HepG2 (cell line): ENCODE measurements at regions not wholly inside any gene's neighbourhood (a gene's known extent, or its start where the extent isn't known, plus 50 kb on each side); places are given as distances from the start of the nearest gene placed in this dataset.
"Not testable (repeated sequence)": the region's sequence is repeated elsewhere in the genome, so short reads cannot be mapped to it uniquely, and the experiment has no call there.

Experiments used
- ATAC-seq: fragments of 200-7000 bp; cut with Tn5 transposase; 3 replicates; pipeline ENCODE4 v1.9.1; 2020; ENCODE audit warnings: mild to moderate bottlenecking, moderate library complexity
- BruUV-seq: library from RNA; stranded (reverse); fragments of 400-500 nt; replicated peaks from 2 replicates; lab custom pipeline; 2021; lab: Mats Ljungman, UMichigan
- CTCF ChIA-PET: fragments of 300-600 bp; formaldehyde crosslinking; extraction: SDS; loops from one replicate; lab custom pipeline; 2021; ENCODE audit warnings: low total read pairs, inconsistent platforms, low intra/inter-chr PET ratio; lab: Yijun Ruan, JAX
- POLR2A ChIA-PET: fragments of 350-600 bp; sonication (Branson Sonifier 250); formaldehyde crosslinking; loops from one replicate; lab custom pipeline; 2020; ENCODE audit warnings: antibody characterized with exemption, inconsistent platforms; lab: Yijun Ruan, JAX
- DNase-seq: peaks from one replicate; pipeline ENCODE4 v3.0.0-alpha.2; 2015; ENCODE audit warnings: low spot score
- FAIRE-seq: peaks from 3 replicates; lab custom pipeline; 2011; peaks lifted over from hg19 to GRCh38; lab: Jason Lieb, UNC
- H2AFZ ChIP-seq: one replicate; pipeline ENCODE4 v1.6.1; 2011; ENCODE audit warnings: low read length, inconsistent platforms
- H3K27ac ChIP-seq: fragments of 300-600 bp; 3 replicates; pipeline ENCODE4 v1.8.0; 2011; ENCODE audit warnings: mixed run types, mild to moderate bottlenecking, mixed read lengths, low read length, inconsistent platforms; ENCODE audit not compliant: insufficient read depth; ENCODE audit errors: extremely low read length
- H3K27me3 ChIP-seq, 2 experiments: fragments of 200-600 bp in 1 of 2; 2 replicates in 1 of 2; 3 replicates in 1 of 2; pipeline versions ENCODE4 v1.6.0 to v1.8.0; 2011; ENCODE audit warnings: low read length in 2 of 2, mild to moderate bottlenecking in 2 of 2, moderate library complexity in 2 of 2, inconsistent platforms in 1 of 2; ENCODE audit not compliant: insufficient read depth in 2 of 2, control insufficient read depth in 1 of 2
- H3K36me3 ChIP-seq, 2 experiments: fragments of 200-600 bp in 1 of 2; replicated peaks in 1 of 2; 2 replicates in 1 of 2; 3 replicates in 1 of 2; pipeline versions ENCODE4 v1.5.1 to v1.8.0; 2011; ENCODE audit warnings: low read length in 2 of 2, inconsistent platforms in 1 of 2; ENCODE audit not compliant: insufficient read depth in 2 of 2, control insufficient read depth in 1 of 2
- H3K4me1 ChIP-seq: 2 replicates; pipeline ENCODE4 v1.5.1; 2012; ENCODE audit warnings: low read length, inconsistent platforms; ENCODE audit not compliant: insufficient read depth
- H3K4me2 ChIP-seq: 2 replicates; pipeline ENCODE4 v1.6.0; 2011; ENCODE audit warnings: low read depth, low read length, inconsistent platforms
- H3K4me3 ChIP-seq, 3 experiments: fragments of 200-600 bp in 1 of 3; sonication (generic), shearing (Covaris generic) in 1 of 3; replicated peaks in 1 of 3; 2 replicates each; pipeline ENCODE4 v1.5.1; 2011 to 2016; ENCODE audit warnings: low read length in 3 of 3, inconsistent platforms in 2 of 3, low read depth in 2 of 3, mild to moderate bottlenecking in 2 of 3, control low read depth in 1 of 3, mixed read lengths in 1 of 3; ENCODE audit not compliant: insufficient read depth in 1 of 3
- H3K79me2 ChIP-seq: one replicate; pipeline ENCODE4 v1.6.1; 2011; ENCODE audit warnings: low read length, inconsistent platforms; ENCODE audit not compliant: insufficient read depth
- H3K9ac ChIP-seq: 2 replicates; pipeline ENCODE4 v1.6.0; 2011; ENCODE audit warnings: mild to moderate bottlenecking, low read depth, low read length, inconsistent platforms; ENCODE audit not compliant: insufficient read depth
- H3K9me3 ChIP-seq: 2 replicates; pipeline ENCODE4 v1.5.1; 2012; ENCODE audit warnings: mild to moderate bottlenecking, low read length
- H4K20me1 ChIP-seq: 2 replicates; pipeline ENCODE4 v1.6.0; 2011; ENCODE audit warnings: inconsistent platforms, mild to moderate bottlenecking, low read length, moderate library complexity; ENCODE audit not compliant: insufficient read depth
- CEBPB ChIP-seq: IDR thresholded peaks from 2 replicates; pipeline ENCODE4 v1.6.1; 2011; ENCODE audit warnings: low read depth, low read length, improper control_type of control experiment, borderline replicate concordance
- GTF2F1 ChIP-seq: fragments of 150-350 bp; IDR thresholded peaks from 2 replicates; pipeline ENCODE4 v1.6.1; 2014; ENCODE audit warnings: low read length
- HCFC1 ChIP-seq: fragments of 150-350 bp; IDR thresholded peaks from 2 replicates; pipeline ENCODE4 v1.6.1; 2014; ENCODE audit warnings: low read depth, low read length
- PHF21A ChIP-seq: sonication (generic); formaldehyde crosslinking; IDR thresholded peaks from 2 replicates; pipeline ENCODE4 v1.5.0; 2020; ENCODE audit warnings: mild to moderate bottlenecking, missing genetic modification reagents
- PRMT3 ChIP-seq: sonication (generic); formaldehyde crosslinking; IDR thresholded peaks from 2 replicates; pipeline ENCODE4 v1.8.1; 2022; ENCODE audit warnings: low read depth, mild to moderate bottlenecking, moderate library complexity, missing genetic modification reagents, borderline replicate concordance
- RBAK ChIP-seq: sonication (generic); formaldehyde crosslinking; IDR thresholded peaks from 2 replicates; pipeline ENCODE4 v1.5.1; 2020; ENCODE audit warnings: mild to moderate bottlenecking, missing genetic modification reagents
- SPEN ChIP-seq: sonication (generic); formaldehyde crosslinking; IDR thresholded peaks from 2 replicates; pipeline ENCODE4 v1.5.1; 2020; ENCODE audit warnings: low read depth, mild to moderate bottlenecking, missing genetic modification reagents
- XBP1 ChIP-seq: sonication (generic); formaldehyde crosslinking; IDR thresholded peaks from 2 replicates; pipeline ENCODE4 v1.5.0; 2020; ENCODE audit warnings: missing genetic modification reagents
- ZNF33A ChIP-seq: sonication (generic); formaldehyde crosslinking; IDR thresholded peaks from 2 replicates; pipeline ENCODE4 v1.5.1; 2020; ENCODE audit warnings: missing genetic modification reagents, mild to moderate bottlenecking, moderate library complexity, borderline replicate concordance
- ZNF720 ChIP-seq: sonication (generic); formaldehyde crosslinking; IDR thresholded peaks from 2 replicates; pipeline ENCODE4 v1.4.0; 2020; ENCODE audit warnings: missing genetic modification reagents
- ZNF775 ChIP-seq: sonication (generic); formaldehyde crosslinking; IDR thresholded peaks from 2 replicates; pipeline ENCODE4 v1.4.0; 2020; ENCODE audit warnings: missing genetic modification reagents, mild to moderate bottlenecking, moderate library complexity, borderline replicate concordance
- WGBS: methylation state at CpG from one replicate; pipeline ENCODE4 v1.1.6; 2017; ENCODE audit warnings: low lambda C conversion rate; 5-methylcytosine and 5-hydroxymethylcytosine counted together
- in situ Hi-C: cut with HindIII; loops from 2 replicates; pipeline ENCODE4 v1.10.0; 2017; ENCODE audit warnings: low pct_unique_long_range_greater_than_20kb; ENCODE audit not compliant: extremely low pct_ligation_motif_present
- intact Hi-C: fragments of 100-400 bp; cut with micrococcal nuclease; formaldehyde crosslinking; loops from one replicate; pipeline ENCODE4 v1.10.0; 2022; ENCODE audit not compliant: unreplicated experiment
- TF ChIP-seq, protein P1 (sequence below): sonication (generic); formaldehyde crosslinking; IDR thresholded peaks from 2 replicates; pipeline ENCODE4 v1.8.0; 2022; ENCODE audit warnings: mild to moderate bottlenecking, missing genetic modification reagents, borderline replicate concordance
- TF ChIP-seq, protein P2 (sequence below): sonication (generic); formaldehyde crosslinking; IDR thresholded peaks from 2 replicates; pipeline ENCODE4 v1.4.0; 2020; ENCODE audit warnings: missing genetic modification reagents
- TF ChIP-seq, protein P3 (sequence below): sonication (generic); formaldehyde crosslinking; IDR thresholded peaks from 2 replicates; pipeline ENCODE4 v1.4.0; 2020; ENCODE audit warnings: mild to moderate bottlenecking, missing genetic modification reagents
- TF ChIP-seq, protein P4 (sequence below): sonication (generic); formaldehyde crosslinking; IDR thresholded peaks from 2 replicates; pipeline ENCODE4 v1.4.0; 2020; ENCODE audit warnings: missing genetic modification reagents

DNA sequence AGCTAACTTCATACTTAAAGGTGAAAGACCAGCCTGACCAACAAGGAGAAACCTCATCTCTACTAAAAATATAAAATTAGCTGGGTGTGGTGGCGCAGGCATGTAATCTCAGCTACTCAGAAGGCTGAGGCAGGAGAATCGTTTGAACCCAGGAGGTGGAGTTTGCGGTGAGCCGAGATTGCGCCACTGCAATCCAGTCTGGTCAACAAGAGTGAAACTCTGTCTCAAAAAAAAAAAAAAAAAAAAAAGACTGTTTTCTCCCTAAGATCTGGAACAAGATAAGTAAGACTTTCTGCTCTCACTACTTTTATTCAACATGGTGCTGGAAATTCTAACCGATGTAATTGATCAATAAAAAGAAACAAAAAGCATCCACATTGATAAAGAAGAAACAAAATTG is 131.9 kb upstream of the GALNT2 start:
- TF ChIP-seq CEBPB: peak; percentile 35; the same call in 1 of the 2 replicates
- H4K20me1 ChIP-seq, H3K27ac ChIP-seq, H3K4me2 ChIP-seq, H3K79me2 ChIP-seq, H3K9ac ChIP-seq, H3K36me3 ChIP-seq, H3K4me1 ChIP-seq, ATAC-seq, BruUV-seq, CTCF ChIA-PET, intact Hi-C loops, POLR2A ChIA-PET, H3K9me3 ChIP-seq, H2AFZ ChIP-seq, H3K4me3 ChIP-seq, FAIRE-seq, in situ Hi-C loops: not testable (repeated sequence)
- H3K27me3 ChIP-seq: peaks cover 0 to 13% of the 10 kb centered on the region in 2 experiments; a peak in 2 of 5 replicates
- peak; percentile 14 for DNase-seq
- WGBS: 9% methylated on average over 6 of the region's 6 CpGs

DNA sequence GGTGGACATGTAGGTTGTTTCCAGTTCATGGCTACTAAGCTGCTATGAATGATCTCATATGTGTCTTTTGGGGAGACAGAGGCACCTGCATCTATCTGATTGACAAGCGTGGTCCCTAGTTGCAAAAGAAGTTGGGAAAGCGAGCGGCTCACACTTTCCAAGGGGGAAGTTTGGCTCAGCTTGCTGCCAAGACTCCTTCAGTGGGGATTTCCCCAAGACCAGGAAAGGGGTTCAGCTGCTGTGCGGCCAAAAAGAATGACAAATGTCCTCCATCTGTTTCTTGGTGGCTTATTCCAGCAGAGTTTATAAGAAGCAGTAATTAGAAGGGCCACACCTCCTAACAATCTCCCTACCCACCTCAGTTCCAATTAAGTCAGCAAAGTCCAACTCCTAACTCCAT is 128.5 kb upstream of the GALNT2 start:
- Histone ChIP-seq H4K20me1 (no peaks in the 10 kb centered on the region), H3K9me3 (no peaks in the 10 kb centered on the region), H2AFZ (no peak overlapping the region), H3K4me2 (no peak overlapping the region), H3K9ac (no peak overlapping the region), H3K27me3 (peaks cover 0 to 24% of the 10 kb centered on the region in 2 experiments; a peak in 2 of 5 replicates), H3K79me2 (no peaks in the 10 kb centered on the region), H3K4me1 (no peaks in the 10 kb centered on the region), H3K36me3 (no peaks in the 10 kb centered on the region), H3K4me3 (no peak overlapping the region), H3K27ac (no peak overlapping the region)
- BruUV-seq: no TSS peak
- no peak for ATAC-seq
- POLR2A ChIA-PET: no interaction called here
- WGBS: no CpG with 5 or more reads among the region's 4 CpGs
- CTCF ChIA-PET: no interaction called here
- intact Hi-C loops (no loop called here), in situ Hi-C loops (no loop called here)
- FAIRE-seq: no peak
- DNase-seq: no peak
- TF ChIP-seq, protein P1, sequence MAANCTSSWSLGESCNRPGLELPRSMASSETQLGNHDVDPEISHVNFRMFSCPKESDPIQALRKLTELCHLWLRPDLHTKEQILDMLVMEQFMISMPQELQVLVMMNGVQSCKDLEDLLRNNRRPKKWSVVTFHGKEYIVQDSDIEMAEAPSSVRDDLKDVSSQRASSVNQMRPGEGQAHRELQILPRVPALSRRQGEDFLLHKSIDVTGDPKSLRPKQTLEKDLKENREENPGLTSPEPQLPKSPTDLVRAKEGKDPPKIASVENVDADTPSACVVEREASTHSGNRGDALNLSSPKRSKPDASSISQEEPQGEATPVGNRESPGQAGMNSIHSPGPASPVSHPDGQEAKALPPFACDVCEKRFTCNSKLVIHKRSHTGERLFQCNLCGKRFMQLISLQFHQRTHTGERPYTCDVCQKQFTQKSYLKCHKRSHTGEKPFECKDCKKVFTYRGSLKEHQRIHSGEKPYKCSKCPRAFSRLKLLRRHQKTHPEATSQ: no peak
- no peak for TF ChIP-seq PRMT3 (CRISPR knock-in tag)
- no peak for TF ChIP-seq XBP1
- TF ChIP-seq ZNF775 (CRISPR knock-in tag): no peak
- no peak for TF ChIP-seq GTF2F1
- TF ChIP-seq PHF21A: no peak
- TF ChIP-seq, protein P2, sequence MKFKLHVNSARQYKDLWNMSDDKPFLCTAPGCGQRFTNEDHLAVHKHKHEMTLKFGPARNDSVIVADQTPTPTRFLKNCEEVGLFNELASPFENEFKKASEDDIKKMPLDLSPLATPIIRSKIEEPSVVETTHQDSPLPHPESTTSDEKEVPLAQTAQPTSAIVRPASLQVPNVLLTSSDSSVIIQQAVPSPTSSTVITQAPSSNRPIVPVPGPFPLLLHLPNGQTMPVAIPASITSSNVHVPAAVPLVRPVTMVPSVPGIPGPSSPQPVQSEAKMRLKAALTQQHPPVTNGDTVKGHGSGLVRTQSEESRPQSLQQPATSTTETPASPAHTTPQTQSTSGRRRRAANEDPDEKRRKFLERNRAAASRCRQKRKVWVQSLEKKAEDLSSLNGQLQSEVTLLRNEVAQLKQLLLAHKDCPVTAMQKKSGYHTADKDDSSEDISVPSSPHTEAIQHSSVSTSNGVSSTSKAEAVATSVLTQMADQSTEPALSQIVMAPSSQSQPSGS: no peak
- TF ChIP-seq, protein P3, sequence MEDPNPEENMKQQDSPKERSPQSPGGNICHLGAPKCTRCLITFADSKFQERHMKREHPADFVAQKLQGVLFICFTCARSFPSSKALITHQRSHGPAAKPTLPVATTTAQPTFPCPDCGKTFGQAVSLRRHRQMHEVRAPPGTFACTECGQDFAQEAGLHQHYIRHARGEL: no peak
- TF ChIP-seq, protein P4, sequence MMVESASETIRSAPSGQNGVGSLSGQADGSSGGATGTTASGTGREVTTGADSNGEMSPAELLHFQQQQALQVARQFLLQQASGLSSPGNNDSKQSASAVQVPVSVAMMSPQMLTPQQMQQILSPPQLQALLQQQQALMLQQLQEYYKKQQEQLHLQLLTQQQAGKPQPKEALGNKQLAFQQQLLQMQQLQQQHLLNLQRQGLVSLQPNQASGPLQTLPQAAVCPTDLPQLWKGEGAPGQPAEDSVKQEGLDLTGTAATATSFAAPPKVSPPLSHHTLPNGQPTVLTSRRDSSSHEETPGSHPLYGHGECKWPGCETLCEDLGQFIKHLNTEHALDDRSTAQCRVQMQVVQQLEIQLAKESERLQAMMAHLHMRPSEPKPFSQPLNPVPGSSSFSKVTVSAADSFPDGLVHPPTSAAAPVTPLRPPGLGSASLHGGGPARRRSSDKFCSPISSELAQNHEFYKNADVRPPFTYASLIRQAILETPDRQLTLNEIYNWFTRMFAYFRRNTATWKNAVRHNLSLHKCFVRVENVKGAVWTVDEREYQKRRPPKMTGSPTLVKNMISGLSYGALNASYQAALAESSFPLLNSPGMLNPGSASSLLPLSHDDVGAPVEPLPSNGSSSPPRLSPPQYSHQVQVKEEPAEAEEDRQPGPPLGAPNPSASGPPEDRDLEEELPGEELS: no peak
- no peak for TF ChIP-seq SPEN (CRISPR knock-in tag)
- no peak for TF ChIP-seq HCFC1
- no peak for TF ChIP-seq ZNF33A (CRISPR knock-in tag)
- TF ChIP-seq ZNF720 (CRISPR knock-in tag): no peak
- no peak for TF ChIP-seq RBAK
